ENCODE measurements at regions not wholly inside any gene's neighbourhood (a gene's known extent, or its start where the extent isn't known, plus 50 kb on each side); places are given as distances from the start of the nearest gene placed in this dataset.
A peak's percentile ranks its signal among the peaks of the same experiment; 100 is the strongest.
"Not testable (repeated sequence)": the region's sequence is repeated elsewhere in the genome, so short reads cannot be mapped to it uniquely, and the experiment has no call there.

GRCh38 chr2:95725677-95726076, 133.9 kb downstream of the TRIM43 start:
- not testable (repeated sequence) for DNase-seq (ENCODE audit: low read depth)

- not testable (repeated sequence) for DNase-seq (ENCODE audit: low read depth)
These were observed 135.6 kb downstream of the TRIM43 start for GRCh38 chr2:95727420-95727819.

- peak; percentile 85 for DNase-seq (ENCODE audit: low read depth)
These were observed 137.2 kb downstream of the TRIM43 start for GRCh38 chr2:95728878-95729596.

- DNase-seq (ENCODE audit: low read depth), result no peak
These were observed 137.8 kb downstream of the TRIM43 start for GRCh38 chr2:95729597-95729955.

- DNase-seq (ENCODE audit: low read depth), result no peak
These were observed 139.0 kb downstream of the TRIM43 start for GRCh38 chr2:95730813-95731212.

- DNase-seq (ENCODE audit: low read depth), result peak; percentile 22
These were observed 143.4 kb downstream of the TRIM43 start for GRCh38 chr2:95734976-95735890.

- no peak for DNase-seq (ENCODE audit: low read depth)
These were observed 146.5 kb downstream of the TRIM43 start for GRCh38 chr2:95738301-95738700.

- not testable (repeated sequence) for DNase-seq (ENCODE audit: low read depth)
These were observed 160.3 kb downstream of the TRIM43 start for GRCh38 chr2:95752126-95752525.

- peak; percentile 10 for DNase-seq (ENCODE audit: low read depth)
These were observed 162.0 kb downstream of the TRIM43 start for GRCh38 chr2:95753812-95754211.

GRCh38 chr2:95754213-95754612, 162.4 kb downstream of the TRIM43 start:
- DNase-seq (ENCODE audit: low read depth), result not testable (repeated sequence)

- not testable (repeated sequence) for DNase-seq (ENCODE audit: low read depth)
These were observed 163.2 kb downstream of the TRIM43 start for GRCh38 chr2:95754819-95755563.

GRCh38 chr2:95755956-95756669, 164.3 kb downstream of the TRIM43 start:
- not testable (repeated sequence) for DNase-seq (ENCODE audit: low read depth)

GRCh38 chr2:95757988-95758387, 166.2 kb downstream of the TRIM43 start:
- no peak for DNase-seq (ENCODE audit: low read depth)

- no peak for DNase-seq (ENCODE audit: low read depth)
These were observed 167.9 kb downstream of the TRIM43 start for GRCh38 chr2:95759481-95760246.

GRCh38 chr2:95760806-95761525, 169.2 kb downstream of the TRIM43 start:
- peak; percentile 76 for DNase-seq (ENCODE audit: low read depth)

- DNase-seq (ENCODE audit: low read depth), result no peak
These were observed 169.8 kb downstream of the TRIM43 start for GRCh38 chr2:95761556-95761955.

GRCh38 chr2:95762023-95763021, 170.5 kb downstream of the TRIM43 start:
- not testable (repeated sequence) for DNase-seq (ENCODE audit: low read depth)

GRCh38 chr2:95763074-95763473, 171.3 kb downstream of the TRIM43 start:
- not testable (repeated sequence) for DNase-seq (ENCODE audit: low read depth)

All from LHCN-M2 (cell line).